Neuronal stem cell (in vitro differentiated cells): ENCODE measurements at regions not wholly inside any gene's neighbourhood (a gene's known extent, or its start where the extent isn't known, plus 50 kb on each side); places are given as distances from the start of the nearest gene placed in this dataset.

Experiments used
- DNase-seq: peaks from one replicate; pipeline ENCODE4 v3.0.0-alpha.2; 2013; ENCODE audit warnings: low spot score
- H2AFZ ChIP-seq: one replicate; pipeline ENCODE4 v1.6.1; 2013; ENCODE audit warnings: mild to moderate bottlenecking, low read length, inconsistent platforms
- H2AK5ac ChIP-seq: 2 replicates; pipeline ENCODE4 v1.6.1; 2013; ENCODE audit warnings: low read depth, mild to moderate bottlenecking, inconsistent platforms, low read length, moderate library complexity, mixed read lengths
- H2BK120ac ChIP-seq: 2 replicates; pipeline ENCODE4 v1.6.1; 2013; ENCODE audit warnings: low read depth, mild to moderate bottlenecking, inconsistent platforms, low read length, moderate library complexity, mixed read lengths
- H2BK12ac ChIP-seq: one replicate; pipeline ENCODE4 v1.6.1; 2013; ENCODE audit warnings: low read length, inconsistent platforms
- H2BK15ac ChIP-seq: 2 replicates; pipeline ENCODE4 v1.6.1; 2013; ENCODE audit warnings: mild to moderate bottlenecking, low read length, inconsistent platforms, mixed read lengths
- H2BK5ac ChIP-seq: one replicate; pipeline ENCODE4 v1.6.1; 2013; ENCODE audit warnings: inconsistent platforms, mild to moderate bottlenecking, low read length, moderate library complexity
- H3K14ac ChIP-seq: one replicate; pipeline ENCODE4 v1.6.1; 2013; ENCODE audit warnings: low read length, inconsistent platforms
- H3K18ac ChIP-seq: 2 replicates; pipeline ENCODE4 v1.6.1; 2013; ENCODE audit warnings: low read length, inconsistent platforms
- H3K23ac ChIP-seq: 2 replicates; pipeline ENCODE4 v1.6.1; 2013; ENCODE audit warnings: low read depth, mild to moderate bottlenecking, mixed read lengths, low read length, inconsistent platforms; ENCODE audit not compliant: poor library complexity
- H3K27ac ChIP-seq: replicated peaks from 3 replicates; pipeline ENCODE4 v1.5.1; 2013; ENCODE audit warnings: low read length, inconsistent platforms
- H3K27me3 ChIP-seq, 3 experiments: 2 replicates each; pipeline ENCODE4 v1.6.1; 2013; ENCODE audit warnings: low read length in 3 of 3, mild to moderate bottlenecking in 2 of 3, inconsistent platforms in 1 of 3, low read depth in 1 of 3, mixed read lengths in 1 of 3, moderate library complexity in 1 of 3; ENCODE audit not compliant: control insufficient read depth in 3 of 3, insufficient read depth in 3 of 3
- H3K36me3 ChIP-seq, 2 donors: replicated peaks in 1 of 2; 2 replicates each; pipeline ENCODE4 v1.6.1; 2013; ENCODE audit warnings: low read length in 2 of 2; ENCODE audit not compliant: control insufficient read depth in 2 of 2, insufficient read depth in 2 of 2
- H3K4ac ChIP-seq: 2 replicates; pipeline ENCODE4 v1.6.1; 2013; ENCODE audit warnings: inconsistent platforms, mild to moderate bottlenecking, low read length, moderate library complexity
- H3K4me1 ChIP-seq, 2 donors: 1 replicate in 1 of 2; 2 replicates in 1 of 2; pipeline ENCODE4 v1.6.1; 2013; ENCODE audit warnings: low read length in 2 of 2, low read depth in 1 of 2; ENCODE audit not compliant: control insufficient read depth in 2 of 2, insufficient read depth in 1 of 2
- H3K4me2 ChIP-seq: one replicate; pipeline ENCODE4 v1.6.1; 2013; ENCODE audit warnings: mild to moderate bottlenecking, low read length, inconsistent platforms; ENCODE audit not compliant: insufficient read depth, poor library complexity, severe bottlenecking
- H3K4me3 ChIP-seq, 2 donors: 2 replicates each; pipeline ENCODE4 v1.5.1; 2013; ENCODE audit warnings: low read length in 2 of 2, mild to moderate bottlenecking in 2 of 2, inconsistent platforms in 1 of 2, moderate library complexity in 1 of 2
- H3K79me1 ChIP-seq: one replicate; pipeline ENCODE4 v1.6.1; 2013; ENCODE audit warnings: low read depth, mild to moderate bottlenecking, inconsistent platforms, low read length, moderate library complexity
- H3K9ac ChIP-seq: one replicate; pipeline ENCODE4 v1.6.1; 2013; ENCODE audit warnings: mild to moderate bottlenecking, low read depth, low read length, inconsistent platforms; ENCODE audit not compliant: poor library complexity
- H3K9me3 ChIP-seq, 2 donors: replicated peaks in 1 of 2; 2 replicates each; pipeline versions ENCODE3 to v1.6.1; 2013; ENCODE audit warnings: low read length in 2 of 2, mild to moderate bottlenecking in 2 of 2, inconsistent platforms in 1 of 2, low read depth in 1 of 2, mixed read lengths in 1 of 2, moderate library complexity in 1 of 2; ENCODE audit not compliant: control insufficient read depth in 2 of 2, insufficient read depth in 1 of 2
- H4K8ac ChIP-seq: one replicate; pipeline ENCODE4 v1.6.1; 2013; ENCODE audit warnings: low read depth, mild to moderate bottlenecking, inconsistent platforms, low read length, moderate library complexity
- H4K91ac ChIP-seq: one replicate; pipeline ENCODE4 v1.6.1; 2013; ENCODE audit warnings: low read length, low read depth, mild to moderate bottlenecking, inconsistent platforms; ENCODE audit not compliant: poor library complexity
- WGBS, 2 donors: extraction: QIAGEN DNeasy Blood & Tissue Kit; methylation state at CpG; one replicate each; pipeline ENCODE4 v1.1.7; 2013; ENCODE audit warnings: missing lambda C conversion rate in 2 of 2, mixed read lengths in 1 of 2; ENCODE audit not compliant: insufficient read length in 2 of 2, insufficient replicate concordance in 1 of 2; ENCODE audit errors: extremely low coverage in 2 of 2; 5-methylcytosine and 5-hydroxymethylcytosine counted together

DNA sequence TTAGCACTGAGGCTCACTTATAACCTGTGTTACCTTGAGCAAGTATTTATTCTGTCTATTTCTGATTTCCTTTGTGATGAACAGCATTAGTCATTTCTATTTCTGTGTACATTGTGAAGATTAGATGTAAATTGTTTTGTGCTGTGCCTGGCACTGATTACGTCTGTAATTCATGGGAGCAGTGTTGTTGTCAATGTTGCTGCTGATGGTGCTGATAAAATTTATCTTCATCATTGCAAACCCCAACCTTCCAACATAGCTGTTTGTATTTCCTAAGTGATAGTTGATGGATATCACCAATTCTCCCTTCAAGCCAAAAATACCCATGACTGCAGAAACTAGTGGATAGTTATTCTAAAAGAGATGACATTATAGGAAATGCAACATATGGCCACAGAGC, 400.5 kb upstream of the GRM3 start:
- Histone ChIP-seq H3K23ac (no peak overlapping the region), H3K4me3 (no peak overlapping the region), H3K9me3 (no peaks in the 10 kb centered on the region), H2BK15ac (no peak overlapping the region), H3K4ac (no peak overlapping the region), H2AK5ac (no peak overlapping the region), H4K8ac (no peak overlapping the region), H2BK5ac (no peak overlapping the region), H3K18ac (no peak overlapping the region), H2AFZ (no peak overlapping the region), H3K4me2 (no peak overlapping the region), H3K14ac (no peak overlapping the region), H3K36me3 (no peaks in the 10 kb centered on the region), H4K91ac (no peak overlapping the region), H3K27ac (no peak overlapping the region), H2BK12ac (no peak overlapping the region), H2BK120ac (no peak overlapping the region), H3K79me1 (no peaks in the 10 kb centered on the region), H3K27me3 (no peaks in the 10 kb centered on the region), H3K4me1 (no peaks in the 10 kb centered on the region), H3K9ac (no peak overlapping the region)
- WGBS, 2 donors: no CpG with 5 or more reads among the region's 1 CpG
- DNase-seq: no peak

DNA sequence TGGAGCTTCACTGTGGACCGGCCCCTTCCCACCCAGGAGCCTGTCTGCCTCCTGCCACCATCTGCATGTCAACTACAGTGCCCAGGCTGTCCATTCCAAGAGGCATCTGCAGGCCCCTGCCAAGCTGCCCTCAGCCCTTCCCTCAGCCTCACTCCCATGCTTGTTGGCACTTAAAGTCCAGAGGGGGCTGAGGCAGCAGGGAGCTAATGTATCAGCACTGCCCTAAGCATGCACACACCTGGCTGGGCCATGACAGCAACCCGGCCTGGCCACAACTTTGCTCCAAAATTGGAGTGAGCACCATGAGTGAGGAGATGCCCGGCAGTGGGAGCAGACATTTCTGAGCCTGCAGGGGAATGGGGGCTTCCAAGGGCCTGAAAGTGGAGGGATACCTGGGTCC, 417.5 kb upstream of the GRM3 start:
- DNase-seq: no peak
- H3K4me2 ChIP-seq: no peak overlapping the region
- H3K14ac ChIP-seq: peak overlapping the region; percentile 49
- H4K91ac ChIP-seq: no peak overlapping the region
- no peak overlapping the region for H3K23ac ChIP-seq
- no peak overlapping the region for H2BK12ac ChIP-seq
- H3K18ac ChIP-seq: no peak overlapping the region
- no peaks in the 10 kb centered on the region for H3K79me1 ChIP-seq
- H3K9me3 ChIP-seq: peaks cover 0 to 2% of the 10 kb centered on the region in 2 donors
- H3K9ac ChIP-seq: no peak overlapping the region
- no peak overlapping the region for H3K4ac ChIP-seq
- no peak overlapping the region for H4K8ac ChIP-seq
- no peak overlapping the region for H2BK120ac ChIP-seq
- no peaks in the 10 kb centered on the region for H3K27me3 ChIP-seq
- H3K4me3 ChIP-seq: no peak overlapping the region
- no peak overlapping the region for H3K27ac ChIP-seq
- H2AFZ ChIP-seq: no peak overlapping the region
- H2AK5ac ChIP-seq: no peak overlapping the region
- H3K36me3 ChIP-seq: no peaks in the 10 kb centered on the region
- H2BK5ac ChIP-seq: no peak overlapping the region
- no CpG with 5 or more reads among the region's 3 CpGs for WGBS, 2 donors
- H2BK15ac ChIP-seq: no peak overlapping the region
- no peaks in the 10 kb centered on the region for H3K4me1 ChIP-seq

DNA sequence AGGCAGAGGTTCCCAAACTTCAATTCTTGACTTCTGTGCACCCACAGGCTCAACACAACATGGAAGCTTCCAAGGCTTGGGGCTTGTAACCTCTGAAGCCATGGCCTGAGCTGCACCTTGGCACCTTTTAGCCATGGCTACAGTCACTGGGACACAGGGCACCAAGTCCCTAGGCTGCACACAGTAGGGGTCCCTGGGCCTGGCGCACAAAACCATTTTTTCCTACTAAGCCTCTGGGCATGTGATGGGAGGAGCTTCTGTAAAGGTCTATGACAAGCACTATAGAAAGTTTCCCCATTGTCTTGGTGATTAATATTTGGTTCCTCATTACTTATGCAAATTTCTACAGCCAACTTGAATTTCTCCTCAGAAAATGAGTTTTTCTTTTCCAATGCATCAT, 420.9 kb upstream of the GRM3 start:
- no peaks in the 10 kb centered on the region for H3K36me3 ChIP-seq
- H3K79me1 ChIP-seq: no peaks in the 10 kb centered on the region
- no peak overlapping the region for H2BK120ac ChIP-seq
- H2BK12ac ChIP-seq: no peak overlapping the region
- no peak overlapping the region for H3K4me3 ChIP-seq
- H3K27ac ChIP-seq: no peak overlapping the region
- H3K27me3 ChIP-seq: no peaks in the 10 kb centered on the region
- no peak overlapping the region for H2AK5ac ChIP-seq
- H4K8ac ChIP-seq: no peak overlapping the region
- no peak overlapping the region for H2BK15ac ChIP-seq
- no peak overlapping the region for H2BK5ac ChIP-seq
- peaks cover 0 to 2% of the 10 kb centered on the region in 2 donors for H3K9me3 ChIP-seq
- no peak overlapping the region for H3K9ac ChIP-seq
- no peak overlapping the region for H2AFZ ChIP-seq
- H3K14ac ChIP-seq: no peak overlapping the region
- no peaks in the 10 kb centered on the region for H3K4me1 ChIP-seq
- WGBS, 2 donors: no CpG with 5 or more reads among the region's 1 CpG
- H3K23ac ChIP-seq: no peak overlapping the region
- no peak overlapping the region for H3K4ac ChIP-seq
- DNase-seq: no peak
- no peak overlapping the region for H3K18ac ChIP-seq
- H3K4me2 ChIP-seq: no peak overlapping the region
- no peak overlapping the region for H4K91ac ChIP-seq

DNA sequence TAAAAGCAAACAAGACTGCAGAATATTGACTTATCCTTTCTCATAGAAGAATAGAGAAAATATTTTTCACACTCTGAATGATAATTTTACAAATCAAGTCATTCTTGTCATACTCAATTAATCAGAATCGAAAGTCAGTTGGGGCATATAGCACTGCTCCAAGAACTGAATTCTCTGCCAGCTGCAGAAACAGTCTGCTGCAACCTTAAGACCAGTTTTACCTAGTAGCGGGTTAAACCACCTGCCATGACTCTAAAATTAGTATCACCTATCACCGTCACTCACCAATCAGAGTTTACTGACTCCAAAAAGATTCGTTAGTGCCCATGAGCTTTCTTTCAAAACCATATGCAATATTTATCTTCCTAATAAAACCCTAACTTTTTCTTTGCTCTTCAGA, 429.0 kb upstream of the GRM3 start:
- Histone ChIP-seq H3K36me3 (no peaks in the 10 kb centered on the region), H2AFZ (no peak overlapping the region), H2BK5ac (no peak overlapping the region), H3K4me1 (no peaks in the 10 kb centered on the region), H2BK15ac (no peak overlapping the region), H4K91ac (no peak overlapping the region), H3K4ac (no peak overlapping the region), H3K23ac (no peak overlapping the region), H4K8ac (no peak overlapping the region), H3K27ac (no peak overlapping the region), H2AK5ac (no peak overlapping the region), H3K9ac (no peak overlapping the region), H3K27me3 (no peaks in the 10 kb centered on the region), H3K9me3 (no peaks in the 10 kb centered on the region), H3K79me1 (no peaks in the 10 kb centered on the region), H3K18ac (no peak overlapping the region), H3K4me3 (no peak overlapping the region), H2BK12ac (no peak overlapping the region), H2BK120ac (no peak overlapping the region), H3K4me2 (no peak overlapping the region), H3K14ac (no peak overlapping the region)
- WGBS, 2 donors: no CpG with 5 or more reads among the region's 4 CpGs
- no peak for DNase-seq
